ENCODE measurements at regions not wholly inside any gene's neighbourhood (a gene's known extent, or its start where the extent isn't known, plus 50 kb on each side); places are given as distances from the start of the nearest gene placed in this dataset.
A peak's percentile ranks its signal among the peaks of the same experiment; 100 is the strongest.
"Not testable (repeated sequence)": the region's sequence is repeated elsewhere in the genome, so short reads cannot be mapped to it uniquely, and the experiment has no call there.

GRCh38 chrX:106278951-106279350 is 110.8 kb downstream of the PWWP3B start:
- no peak overlapping the region for H3K4me3 ChIP-seq (ENCODE audit: low read length)
- DNase-seq (ENCODE audit: low read depth) = no peak
- TF ChIP-seq CTCF (conservative IDR thresholded peaks at IDR 0.05; ENCODE audit: low read length) = no peak

GRCh38 chrX:106281383-106281782 is 113.3 kb downstream of the PWWP3B start:
- no peak for TF ChIP-seq CTCF (conservative IDR thresholded peaks at IDR 0.05; ENCODE audit: low read length)
- DNase-seq (ENCODE audit: low read depth) = no peak
- no peak overlapping the region for H3K4me3 ChIP-seq (ENCODE audit: low read length)

GRCh38 chrX:106283841-106284240 is 115.7 kb downstream of the PWWP3B start:
- DNase-seq (ENCODE audit: low read depth) = no peak
- H3K4me3 ChIP-seq (ENCODE audit: low read length) = no peak overlapping the region
- TF ChIP-seq CTCF (conservative IDR thresholded peaks at IDR 0.05; ENCODE audit: low read length) = no peak

- no peak for DNase-seq (ENCODE audit: low read depth)
- no peak for TF ChIP-seq CTCF (conservative IDR thresholded peaks at IDR 0.05; ENCODE audit: low read length)
- no peak overlapping the region for H3K4me3 ChIP-seq (ENCODE audit: low read length)
Measured at GRCh38 chrX:106284431-106285025, 116.4 kb downstream of the PWWP3B start.

GRCh38 chrX:106286053-106286650 is 118.0 kb downstream of the PWWP3B start:
- no peak overlapping the region for H3K4me3 ChIP-seq (ENCODE audit: low read length)
- TF ChIP-seq CTCF (conservative IDR thresholded peaks at IDR 0.05; ENCODE audit: low read length) = no peak
- peak; percentile 6 for DNase-seq (ENCODE audit: low read depth)

GRCh38 chrX:106290778-106291177 is 122.7 kb downstream of the PWWP3B start:
- not testable (repeated sequence) for H3K4me3 ChIP-seq (ENCODE audit: low read length); DNase-seq (ENCODE audit: low read depth)

GRCh38 chrX:106291779-106292390 is 123.8 kb downstream of the PWWP3B start:
- DNase-seq (ENCODE audit: low read depth); H3K4me3 ChIP-seq (ENCODE audit: low read length): not testable (repeated sequence)

- DNase-seq (ENCODE audit: low read depth) = no peak
- no peak for TF ChIP-seq CTCF (conservative IDR thresholded peaks at IDR 0.05; ENCODE audit: low read length)
- H3K4me3 ChIP-seq (ENCODE audit: low read length) = no peak overlapping the region
Measured at GRCh38 chrX:106300239-106300638, 132.1 kb downstream of the PWWP3B start.

Data from AG10803 (cell line).